ENCODE measurements at regions not wholly inside any gene's neighbourhood (a gene's known extent, or its start where the extent isn't known, plus 50 kb on each side); places are given as distances from the start of the nearest gene placed in this dataset.
"Not testable (repeated sequence)": the region's sequence is repeated elsewhere in the genome, so short reads cannot be mapped to it uniquely, and the experiment has no call there.

DNA sequence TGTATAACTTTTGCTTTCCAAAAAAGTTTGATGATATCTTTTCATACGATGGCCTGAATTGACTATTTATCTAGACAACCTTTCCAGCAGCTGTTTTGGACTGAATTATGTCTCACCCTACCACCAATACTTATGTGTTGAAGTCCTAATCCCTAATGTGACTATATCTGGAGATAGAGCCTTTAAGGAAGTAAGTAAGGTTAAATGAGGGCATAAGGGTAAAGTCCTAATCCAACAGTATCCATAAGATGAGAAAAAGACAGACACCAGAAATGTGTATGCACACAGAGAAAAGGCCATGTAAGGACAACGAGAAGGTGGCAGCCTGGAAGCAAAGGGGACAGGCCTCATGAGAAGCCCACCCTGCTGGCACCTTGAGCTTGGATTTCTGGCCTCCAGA lies 86.6 kb upstream of the PPARGC1A start:
- DNase-seq, result no peak

DNA sequence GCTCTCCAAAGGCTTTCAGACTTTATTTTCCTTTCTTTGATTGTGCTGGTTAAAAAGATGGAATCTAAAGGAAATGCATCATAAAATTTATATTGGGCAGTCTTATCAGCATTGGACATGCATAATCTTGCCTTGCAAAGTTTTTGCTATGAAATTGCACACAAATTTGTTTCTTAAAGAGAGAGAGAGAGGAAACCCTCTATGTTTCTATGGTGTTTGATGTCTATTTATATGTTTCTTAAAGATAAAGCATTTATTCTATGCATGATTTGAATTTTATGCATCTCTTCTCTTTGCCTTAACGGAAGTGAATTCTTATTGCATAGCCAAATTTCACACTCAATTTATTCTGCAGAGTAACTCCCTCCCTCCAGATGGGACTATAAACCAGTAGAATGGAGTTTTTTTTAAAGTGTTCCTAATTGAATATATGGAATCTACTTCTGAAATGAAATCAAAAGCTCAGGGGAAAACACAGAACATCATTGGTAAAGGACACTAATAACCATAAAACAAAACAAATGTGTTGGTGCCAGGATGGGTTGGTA lies 83.5 kb upstream of the PPARGC1A start:
- no peak for DNase-seq

DNA sequence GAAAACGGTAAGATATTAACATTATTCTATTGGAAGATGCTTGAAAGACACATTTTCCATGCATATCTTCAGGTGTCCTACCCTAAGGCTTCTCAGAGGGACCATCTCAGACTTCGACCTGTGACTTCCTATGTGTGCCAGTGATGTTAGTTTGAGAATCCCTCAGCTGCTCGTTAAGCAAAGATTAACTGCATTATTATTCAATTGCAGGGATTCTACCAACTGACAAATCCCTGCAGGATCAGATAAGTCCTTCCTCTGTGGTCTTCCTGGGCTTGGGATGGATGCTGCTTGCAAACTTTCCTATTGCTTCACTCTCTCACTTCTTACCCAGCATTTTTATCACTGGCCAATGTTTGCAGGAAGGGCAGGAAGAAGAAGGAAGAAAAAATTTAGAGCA lies 83.0 kb upstream of the PPARGC1A start:
- DNase-seq, result no peak

DNA sequence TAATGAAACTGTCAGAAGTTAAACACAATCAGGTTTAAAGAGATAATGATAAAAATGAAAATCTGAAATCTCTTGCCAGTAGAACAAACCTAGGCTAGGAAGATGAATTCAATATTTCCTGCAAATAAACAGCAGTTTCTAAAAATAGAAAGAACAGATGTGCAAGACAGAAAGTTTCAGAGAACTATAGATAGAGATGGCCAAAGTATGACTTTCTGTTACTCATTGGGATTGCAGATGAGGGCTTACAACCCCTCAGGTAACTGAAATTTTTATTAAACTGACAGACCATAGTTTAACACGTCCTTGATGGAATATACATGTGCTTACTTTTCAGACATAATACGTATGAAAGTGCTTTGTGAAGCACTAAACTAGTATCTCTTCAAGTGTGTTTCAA lies 82.3 kb upstream of the PPARGC1A start:
- DNase-seq, result no peak

DNA sequence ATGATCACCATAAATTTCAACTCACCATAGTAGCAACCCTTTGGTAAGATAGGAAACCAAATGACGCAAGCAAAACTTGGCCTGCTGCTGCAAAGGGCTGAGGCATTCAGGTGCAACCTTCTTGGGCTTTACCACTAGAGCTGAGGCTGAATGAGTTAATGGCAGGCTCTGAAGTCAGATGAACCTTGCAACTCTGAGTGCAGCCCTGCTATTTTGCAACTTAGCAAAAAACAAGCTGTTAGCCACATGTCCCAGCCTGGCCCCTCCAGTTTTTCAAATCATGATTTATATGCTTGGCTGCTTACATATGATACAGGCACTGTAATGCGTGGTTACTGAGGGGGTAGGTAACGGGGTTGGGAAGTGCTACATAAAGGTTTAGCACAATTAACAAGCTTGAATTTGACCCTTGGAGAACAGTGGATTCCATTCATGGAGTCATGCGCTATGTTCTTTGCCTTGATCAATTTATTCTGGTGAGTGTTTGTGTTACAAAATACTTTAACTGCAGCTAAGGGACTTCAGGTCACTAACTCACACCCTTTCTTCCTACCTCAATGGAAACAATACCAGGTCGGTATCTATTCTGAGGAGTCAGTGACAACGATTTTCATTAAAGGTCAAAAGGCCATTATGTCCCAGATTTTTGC lies 80.5 kb upstream of the PPARGC1A start:
- DNase-seq, result no peak

DNA sequence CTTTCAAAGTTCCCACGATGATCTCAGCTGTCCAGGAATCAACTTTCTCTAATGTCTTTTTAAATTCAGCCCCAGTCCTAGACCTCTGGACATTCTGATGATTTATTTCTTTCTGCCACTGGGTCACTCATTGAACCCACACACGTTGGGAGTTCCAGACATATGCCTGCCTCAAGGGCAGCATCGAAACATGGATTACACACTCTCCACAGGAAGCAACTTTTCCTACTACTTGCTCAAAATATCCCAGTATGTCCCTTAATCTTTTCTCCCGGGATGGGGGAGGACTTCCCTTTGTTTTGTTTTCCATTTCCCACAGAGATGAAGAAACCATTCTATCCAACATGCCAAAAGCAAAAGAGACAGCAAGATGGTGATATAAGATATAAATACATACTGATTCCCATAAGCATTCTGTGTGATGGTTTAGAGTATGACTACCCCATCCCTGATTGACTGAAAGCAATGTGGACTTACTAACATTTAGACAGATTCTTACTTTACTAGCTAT lies 79.8 kb upstream of the PPARGC1A start:
- no peak for DNase-seq

DNA sequence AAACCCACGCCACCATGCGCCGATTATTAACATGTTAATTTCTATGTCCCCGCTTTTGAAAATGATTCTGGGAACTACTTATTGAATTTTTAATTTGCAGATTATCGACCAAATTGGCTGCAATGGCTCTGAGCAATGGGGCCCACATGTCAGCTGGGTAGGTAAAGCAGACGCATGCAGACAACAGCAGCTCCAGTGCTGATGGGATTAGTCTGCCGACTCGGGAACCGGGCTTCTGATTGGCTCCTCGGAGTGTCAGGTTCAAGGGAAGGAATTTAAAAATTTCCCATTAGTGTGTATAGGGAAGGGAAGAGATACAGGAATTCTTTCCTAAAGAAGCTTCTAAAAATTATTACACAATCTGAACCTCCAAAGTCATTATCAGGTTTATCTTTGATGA lies 77.4 kb upstream of the PPARGC1A start:
- DNase-seq, result no peak

DNA sequence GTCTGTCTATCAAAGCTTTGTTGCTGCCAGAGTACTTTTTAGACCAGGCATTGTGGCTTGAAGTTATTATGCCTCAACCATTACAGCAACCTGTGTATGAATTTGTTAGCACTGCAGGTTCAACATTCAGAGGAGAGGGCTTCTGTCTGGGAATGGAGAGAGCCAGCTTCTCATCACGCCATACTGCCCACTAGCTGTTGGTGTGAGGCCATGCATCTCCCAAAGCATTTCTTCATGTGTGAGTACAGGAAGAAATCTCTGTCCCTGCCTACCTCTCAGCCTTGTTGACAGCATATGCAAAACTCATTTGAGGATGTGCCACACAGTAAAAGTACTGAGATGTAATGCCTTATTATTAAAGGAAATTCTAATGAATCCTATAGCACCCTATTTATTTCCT lies 76.9 kb upstream of the PPARGC1A start:
- DNase-seq, result no peak

DNA sequence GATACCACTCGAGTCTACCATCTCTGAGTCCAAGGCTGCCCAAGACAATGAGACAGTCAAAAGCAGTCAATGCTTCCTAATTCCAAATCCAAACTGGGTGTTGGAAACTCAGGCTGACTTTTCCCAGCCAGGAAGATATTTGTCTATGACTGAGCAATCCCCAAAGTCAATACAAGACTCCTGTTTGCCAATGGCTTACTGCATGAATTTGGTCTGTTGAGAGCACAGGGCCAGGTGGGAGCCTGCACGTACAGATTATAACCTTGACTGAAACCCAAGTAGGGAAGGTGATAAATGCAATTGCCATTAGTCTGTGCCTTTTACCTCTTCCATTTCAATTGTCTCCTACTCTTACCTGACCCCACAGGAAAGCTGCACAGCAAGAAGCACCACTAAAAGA lies 72.6 kb upstream of the PPARGC1A start:
- DNase-seq, result no peak

DNA sequence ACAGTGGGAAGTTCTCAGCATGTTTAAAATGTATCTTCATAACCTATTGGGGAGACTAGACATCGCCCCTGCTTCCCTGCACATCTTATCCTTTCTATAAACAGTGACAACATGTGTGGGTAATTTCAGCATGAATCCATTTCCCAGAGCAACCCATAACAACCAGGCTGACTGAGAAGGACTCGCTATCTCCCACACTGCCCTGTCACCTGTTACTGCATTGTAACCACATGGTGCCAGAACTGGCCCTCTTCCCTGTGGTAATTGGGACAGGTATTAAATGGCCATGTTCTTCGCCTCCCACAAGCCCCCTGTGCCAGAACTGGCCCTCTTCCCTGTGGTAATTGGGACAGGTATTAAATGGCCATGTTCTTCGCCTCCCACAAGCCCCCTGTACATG lies 71.5 kb upstream of the PPARGC1A start:
- not testable (repeated sequence) for DNase-seq

DNA sequence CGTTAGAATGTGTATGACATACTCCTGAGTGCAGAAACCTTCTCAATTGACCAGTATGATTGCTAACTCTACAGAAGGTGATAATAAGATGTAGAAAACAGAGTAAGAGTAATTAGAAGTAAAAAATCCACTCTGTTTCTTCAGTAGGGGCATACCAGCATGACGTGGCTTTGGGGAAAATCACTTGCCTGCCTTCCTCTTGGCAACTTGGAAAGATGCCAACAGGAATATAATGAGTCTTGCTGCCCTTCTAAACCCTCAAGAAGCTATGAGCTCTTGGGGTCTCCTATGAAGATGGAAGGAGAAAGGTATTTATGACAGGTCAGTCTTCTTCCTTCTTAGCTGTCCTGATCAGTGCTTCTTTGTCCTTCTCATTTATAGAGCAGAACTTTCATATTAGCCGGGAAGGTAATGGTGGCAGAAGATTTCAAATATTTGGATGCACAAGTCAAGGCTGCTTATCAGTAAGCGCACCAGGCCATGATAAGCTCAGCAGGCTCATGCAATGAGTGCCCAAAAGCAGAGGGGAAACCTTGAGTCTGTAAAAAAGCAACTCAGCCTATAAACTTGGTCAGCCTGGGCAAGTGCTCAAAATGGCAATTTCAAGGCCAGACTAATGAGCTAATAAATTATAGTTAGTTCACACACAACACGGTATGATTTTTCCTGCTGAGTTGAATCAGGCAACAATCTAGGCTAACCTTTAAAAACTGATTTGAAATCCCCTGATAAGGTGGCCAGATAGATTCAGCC lies 69.7 kb upstream of the PPARGC1A start:
- DNase-seq, result no peak

DNA sequence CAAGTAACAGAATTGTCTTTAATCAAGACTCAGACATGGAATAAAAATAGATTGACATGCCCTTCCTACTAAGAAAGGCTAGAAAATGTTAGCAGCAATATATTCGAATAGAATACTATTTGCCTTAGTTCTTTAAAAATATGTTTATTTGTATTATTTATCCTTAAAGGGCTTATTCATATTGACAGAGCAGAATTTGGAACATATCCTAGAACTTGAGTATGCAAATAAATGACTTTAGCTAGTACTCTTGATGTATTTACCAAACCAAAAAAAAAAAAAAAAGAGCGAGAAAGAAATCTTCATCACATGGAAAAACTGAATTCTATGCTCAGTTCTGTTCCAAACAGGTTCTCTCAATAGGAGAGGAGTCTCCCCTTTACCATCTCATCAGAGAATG lies 68.9 kb upstream of the PPARGC1A start:
- no peak for DNase-seq

DNA sequence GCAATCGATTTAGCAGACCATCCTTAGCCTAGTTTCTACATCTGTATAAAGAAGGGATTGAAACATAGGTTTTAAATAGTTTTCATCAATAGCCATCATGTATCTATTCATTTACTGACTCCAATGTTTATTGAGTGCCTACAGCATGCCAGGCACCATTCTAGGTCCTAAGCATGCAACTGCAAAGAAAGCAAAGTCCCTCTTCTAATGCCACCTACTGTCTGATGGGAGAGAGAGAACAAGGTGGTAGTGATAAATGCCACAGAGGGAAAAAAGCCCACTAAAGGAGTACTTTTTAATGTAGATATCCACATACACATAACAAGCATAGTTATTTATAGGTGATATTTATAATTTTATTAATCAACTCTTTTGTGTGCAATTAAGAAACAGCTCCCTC lies 67.6 kb upstream of the PPARGC1A start:
- DNase-seq, result no peak

DNA sequence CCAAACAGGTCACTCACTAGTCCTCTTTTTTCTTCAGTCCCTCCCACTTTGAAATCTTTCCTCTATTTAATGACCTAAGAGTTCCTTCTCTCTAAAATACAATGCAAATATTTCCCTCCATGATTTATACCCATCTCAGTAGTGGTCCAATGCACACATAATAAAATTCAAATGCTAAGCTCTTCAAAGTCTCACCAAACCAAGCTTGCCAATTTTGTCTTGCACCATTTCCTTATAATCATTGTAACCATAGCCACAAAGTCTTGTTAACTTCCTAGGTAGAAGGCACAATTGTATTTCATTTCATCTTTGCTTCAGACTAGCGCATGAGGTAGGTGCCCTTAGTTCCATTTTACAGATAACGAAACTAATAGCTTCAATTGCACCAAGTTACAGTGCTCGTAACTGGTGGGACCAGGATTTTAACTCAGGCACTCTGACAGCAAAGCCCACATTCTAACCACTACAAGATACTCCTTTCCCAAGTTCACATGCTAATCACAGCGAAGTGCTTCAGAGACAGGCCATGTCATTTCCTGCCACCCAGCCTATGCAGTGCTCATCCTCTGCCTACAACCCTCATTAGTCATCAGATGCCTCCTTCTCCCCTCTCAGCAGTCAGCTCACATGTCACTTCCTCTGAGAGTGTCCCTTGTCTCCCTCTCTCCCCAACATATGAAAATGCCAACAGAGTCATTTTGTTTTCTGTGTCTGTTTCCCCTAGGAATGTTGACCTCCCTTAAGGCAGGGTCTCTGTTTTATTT lies 66.9 kb upstream of the PPARGC1A start:
- DNase-seq, result no peak

DNA sequence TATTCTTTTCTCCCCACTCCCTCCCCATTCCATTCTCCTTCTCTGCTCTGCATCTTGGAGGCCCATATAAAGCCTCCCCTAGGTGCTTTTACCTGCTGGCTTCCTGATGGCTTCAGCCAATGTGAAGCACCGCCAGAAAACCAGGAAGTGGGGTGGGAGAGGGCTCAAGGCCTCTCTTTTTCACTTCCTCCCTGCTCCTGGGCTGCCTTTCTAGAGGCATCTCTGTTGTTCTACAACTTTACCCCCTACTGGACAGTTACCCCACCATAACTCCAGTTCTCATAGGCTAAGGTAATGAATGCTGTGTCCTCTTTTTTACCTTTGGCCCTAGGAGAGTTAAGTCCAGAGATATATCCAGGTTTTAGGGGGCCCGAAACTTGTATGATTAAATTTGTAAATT lies 62.4 kb upstream of the PPARGC1A start:
- no peak for DNase-seq

DNA sequence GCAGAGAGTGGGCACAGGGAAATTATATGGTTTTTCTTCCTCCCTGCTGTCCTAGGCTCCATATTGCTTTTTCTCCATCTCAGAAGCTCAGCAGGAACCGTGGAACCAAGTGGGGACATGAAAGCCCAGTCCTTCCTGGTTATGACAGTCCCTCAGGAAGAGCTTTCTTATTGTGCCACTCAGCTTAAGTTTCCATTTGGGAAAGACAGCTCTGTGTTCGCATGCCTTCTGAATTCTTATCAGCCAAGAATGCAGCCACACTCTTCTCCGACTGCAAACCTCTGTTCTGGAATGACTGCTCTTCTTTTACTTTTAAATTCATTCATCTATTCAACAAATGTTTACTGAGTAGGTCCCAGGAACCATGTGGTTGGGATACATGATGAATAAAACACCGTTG lies 58.0 kb upstream of the PPARGC1A start:
- no peak for DNase-seq

DNA sequence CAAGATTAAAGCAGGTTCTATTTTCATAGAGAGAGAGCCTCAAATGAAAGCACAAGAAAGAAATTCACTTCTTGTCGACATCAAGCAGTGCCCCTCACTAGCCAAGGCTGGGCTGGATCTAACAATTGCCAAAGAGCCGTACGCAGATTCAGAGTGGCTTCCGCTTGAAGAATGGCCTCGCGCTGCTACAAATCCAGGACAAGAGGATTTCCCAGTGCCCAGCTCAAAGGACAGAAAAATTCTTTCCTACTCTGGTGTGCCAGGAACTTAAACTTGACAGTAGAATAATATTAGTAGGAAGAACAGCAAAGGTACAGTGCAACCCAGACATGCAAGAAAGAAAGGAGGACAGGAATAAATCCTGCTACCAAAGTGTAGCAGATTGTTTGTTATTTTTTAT lies 56.5 kb upstream of the PPARGC1A start:
- no peak for DNase-seq

DNA sequence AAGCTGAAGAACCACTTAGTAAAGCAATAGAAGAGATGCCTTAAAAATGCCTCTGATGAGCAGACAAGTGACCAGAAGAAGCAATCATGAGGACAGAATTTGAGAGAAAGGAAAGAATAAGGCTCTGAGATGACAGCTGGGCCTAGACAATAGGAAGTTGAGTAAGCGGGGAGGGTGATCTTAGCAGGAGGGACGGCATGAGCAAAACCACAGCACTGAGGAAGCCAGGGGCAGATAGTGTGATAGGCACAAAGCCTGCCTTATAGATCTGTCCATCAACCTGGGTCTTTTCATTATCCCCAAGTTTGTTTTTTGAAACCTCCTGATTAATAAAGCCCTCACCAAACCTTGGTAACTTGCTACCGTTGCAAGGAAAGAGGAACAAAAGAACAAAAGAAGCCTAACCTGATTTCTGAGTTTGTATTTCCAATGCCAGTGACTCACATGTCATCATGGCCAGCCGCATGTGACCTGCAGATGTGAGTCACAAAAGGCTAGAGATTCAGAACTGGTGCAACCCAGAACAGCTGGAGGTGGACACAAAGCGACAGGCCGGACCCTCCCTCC lies 55.7 kb upstream of the PPARGC1A start:
- no peak for DNase-seq

DNA sequence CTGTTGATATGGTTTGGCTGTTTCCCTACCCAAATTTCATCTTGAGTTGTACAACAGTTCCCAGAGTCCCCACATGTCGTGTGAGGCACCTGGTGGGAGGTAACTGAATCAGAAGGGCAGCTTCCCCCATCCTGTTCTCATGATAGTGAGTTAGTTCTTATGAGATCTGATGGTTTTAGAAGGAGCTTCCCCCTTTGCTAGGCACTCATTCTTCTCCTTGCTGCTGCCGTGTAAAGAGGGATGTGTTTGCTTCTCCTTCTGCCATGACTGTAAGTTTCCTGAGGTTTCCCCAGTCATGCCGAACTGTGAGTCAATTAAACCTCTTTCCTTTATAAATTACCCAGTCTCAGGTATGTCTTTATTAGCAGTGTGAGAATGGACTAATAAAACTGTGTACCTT lies 54.7 kb upstream of the PPARGC1A start:
- DNase-seq, result not testable (repeated sequence)

DNA sequence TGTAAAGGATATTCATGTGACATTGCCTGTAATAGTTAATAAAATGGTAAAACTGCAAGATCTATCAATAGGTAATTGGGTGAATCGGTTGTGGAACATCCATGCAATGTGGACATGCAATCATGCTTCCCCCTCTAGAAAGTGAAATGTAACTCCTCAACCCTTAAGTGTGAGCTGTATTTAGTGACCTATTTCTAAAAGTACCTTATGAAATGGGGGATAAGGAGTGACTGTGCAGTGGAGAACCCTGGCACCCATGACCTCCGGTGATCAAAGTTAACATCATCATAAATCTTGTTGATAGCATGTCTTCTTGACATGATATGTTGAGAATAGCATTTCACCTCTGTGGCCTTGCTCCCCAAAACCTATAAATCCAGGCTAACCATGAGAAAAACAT lies 53.6 kb upstream of the PPARGC1A start:
- DNase-seq, result no peak

DNA sequence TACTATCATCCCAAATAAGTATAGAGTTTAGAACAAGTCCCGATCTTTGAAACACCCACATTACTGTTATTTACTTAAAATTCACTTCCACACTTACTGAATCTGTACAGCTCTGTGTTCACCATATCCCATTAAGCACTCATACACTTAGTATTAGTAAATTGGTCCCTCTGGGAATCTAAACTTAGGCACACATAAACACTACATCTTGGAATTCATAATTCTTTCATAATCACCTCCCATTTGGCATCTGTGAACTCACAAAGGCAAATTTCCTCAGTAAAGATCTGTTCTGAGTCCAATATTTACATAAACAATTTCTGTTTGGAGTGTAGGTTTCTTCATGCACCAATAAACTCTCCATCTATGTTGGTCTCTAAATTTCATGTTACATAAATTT lies 52.6 kb upstream of the PPARGC1A start:
- DNase-seq, result no peak
